CD4-positive, alpha-beta T cell treated with Interleukin-4 for 1 hour (primary cell): ENCODE measurements at regions not wholly inside any gene's neighbourhood (a gene's known extent, or its start where the extent isn't known, plus 50 kb on each side); places are given as distances from the start of the nearest gene placed in this dataset.

Experiments
- DNase-seq, 2 donors: peaks; one replicate each; pipeline ENCODE4 v3.0.0-alpha.2; 2020 to 2022

DNA sequence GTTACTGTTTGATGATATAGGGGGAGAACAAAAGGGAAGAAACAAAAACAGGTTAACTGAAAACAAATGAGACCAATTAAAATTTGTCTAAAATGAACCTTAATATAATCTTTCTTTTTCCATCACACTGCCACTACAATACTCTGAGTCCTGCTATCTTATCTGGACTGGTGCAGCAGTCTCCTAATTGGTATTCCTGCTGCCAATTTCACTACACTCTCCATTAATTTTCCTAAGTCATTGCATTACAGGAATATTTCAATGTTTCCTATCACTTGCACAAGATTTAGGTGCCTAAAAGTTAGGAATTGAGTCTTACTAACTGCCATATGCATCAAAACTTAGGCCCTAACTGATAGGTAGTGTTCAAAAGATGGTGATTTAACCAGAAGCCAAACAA is 884.9 kb upstream of the MGAT4C start:
- DNase-seq, result no peak

DNA sequence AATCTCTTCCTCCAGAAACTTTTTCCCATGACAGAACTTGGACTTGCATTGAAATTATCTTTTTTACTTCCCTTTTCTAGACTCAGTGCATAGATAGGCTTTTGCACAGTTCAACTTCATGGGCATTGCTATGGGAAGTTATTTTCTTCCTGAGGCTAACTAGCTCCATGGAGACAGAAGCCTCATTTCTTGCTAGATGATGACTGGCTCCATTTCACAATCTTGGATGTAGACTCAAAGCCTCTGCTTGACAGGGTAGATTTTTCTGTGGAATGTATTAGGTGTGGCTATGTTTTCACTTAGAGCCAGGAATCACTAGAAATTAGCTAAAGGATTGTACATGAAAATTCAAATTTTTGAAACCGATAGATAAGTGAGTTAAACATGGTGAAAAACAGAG is 884.1 kb upstream of the MGAT4C start:
- DNase-seq, result no peak

DNA sequence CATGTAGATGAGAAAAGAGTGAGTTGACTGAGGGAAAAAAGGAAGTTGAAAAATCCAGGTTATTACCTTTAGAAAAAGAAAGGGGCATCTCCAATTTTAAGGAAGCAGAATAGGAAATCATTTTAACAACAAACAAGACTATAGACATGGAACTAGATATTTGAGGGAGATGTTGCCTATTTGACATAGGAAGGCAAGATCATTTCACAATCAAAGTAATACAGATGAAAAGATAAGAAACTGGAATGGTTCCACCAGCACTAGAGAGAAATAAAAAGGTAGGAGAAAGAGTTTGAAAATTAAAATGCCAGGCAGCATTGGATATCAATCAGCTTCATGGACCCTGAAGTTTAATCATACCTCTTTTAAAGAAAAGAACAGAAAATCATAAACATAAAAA is 881.0 kb upstream of the MGAT4C start:
- DNase-seq, result no peak

DNA sequence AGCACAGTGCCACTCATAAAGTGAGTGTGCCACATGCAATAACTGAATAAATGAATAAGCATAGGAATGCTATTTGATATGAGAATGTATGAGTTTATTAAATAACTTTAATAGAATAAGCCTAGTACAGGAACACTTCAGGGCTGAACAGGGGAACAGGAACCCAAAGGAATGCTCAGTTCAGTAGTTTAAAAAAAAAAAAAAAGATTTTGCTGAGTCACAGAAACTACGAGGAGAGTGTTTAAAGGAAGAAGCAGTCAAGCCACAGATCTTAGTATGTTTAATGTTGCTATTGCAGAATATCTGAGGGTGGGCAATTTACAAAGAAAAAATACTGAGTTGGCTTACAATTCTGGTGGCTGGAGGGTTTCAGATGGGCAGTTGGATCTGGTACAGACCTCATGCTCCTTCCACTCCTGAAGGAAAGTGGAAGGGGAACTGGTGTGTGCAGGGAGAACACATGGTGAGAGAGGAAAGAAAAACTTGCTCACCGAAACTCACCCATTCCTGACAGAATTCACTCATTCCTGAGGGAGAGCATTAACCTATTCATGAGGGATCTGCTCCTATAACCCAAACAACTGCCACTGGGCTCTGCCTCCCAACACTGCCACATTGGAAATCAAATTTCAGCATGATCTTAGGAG is 880.3 kb upstream of the MGAT4C start:
- DNase-seq, result no peak

GRCh38 chr12:87127272-87127671 is 871.1 kb upstream of the MGAT4C start:
- DNase-seq, result no peak

- DNase-seq, result no peak
These were observed 865.7 kb upstream of the MGAT4C start for GRCh38 chr12:87121896-87122295.

DNA sequence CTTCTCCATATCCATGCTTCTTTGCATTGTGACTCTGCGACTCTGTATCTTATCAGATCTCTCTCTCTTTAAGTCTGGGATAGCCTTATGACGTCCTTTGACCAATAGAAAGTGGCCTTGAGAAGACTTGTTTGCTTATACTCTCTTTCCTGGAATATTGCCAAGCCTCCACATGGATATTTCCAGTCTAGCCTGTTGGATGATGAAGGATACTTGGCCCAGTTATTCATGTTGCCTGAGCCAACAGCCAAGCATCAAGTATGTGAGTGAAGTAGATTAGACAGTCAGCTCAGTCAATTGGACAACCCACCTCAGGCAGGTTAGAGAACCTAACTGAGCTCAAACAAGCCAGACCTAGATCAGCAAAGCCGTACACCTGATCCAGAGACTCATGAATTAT is 864.2 kb upstream of the MGAT4C start:
- DNase-seq, result no peak

GRCh38 chr12:87119713-87120112 is 863.5 kb upstream of the MGAT4C start:
- no peak for DNase-seq

DNA sequence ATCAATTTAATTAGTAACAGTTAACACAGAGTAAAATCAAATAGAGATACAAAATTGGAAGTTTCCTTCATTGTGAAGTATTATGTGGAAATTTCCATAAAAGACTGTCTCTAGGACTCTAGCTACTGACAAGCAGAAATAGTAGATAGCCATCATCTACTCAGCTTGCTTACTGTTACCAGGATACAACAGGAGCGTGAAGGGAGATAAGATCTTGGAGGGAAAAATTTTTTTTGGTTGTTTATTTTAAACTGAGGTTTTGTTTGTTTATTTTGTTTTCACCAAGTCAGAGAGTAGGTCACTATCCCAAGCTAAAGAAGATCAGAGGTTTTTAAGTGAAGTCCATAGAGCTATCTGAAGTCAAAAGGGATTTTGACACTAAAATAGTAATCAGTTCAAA is 861.3 kb upstream of the MGAT4C start:
- no peak for DNase-seq

- no peak for DNase-seq
These were observed 860.6 kb upstream of the MGAT4C start for GRCh38 chr12:87116780-87117179.

- no peak for DNase-seq
These were observed 856.6 kb upstream of the MGAT4C start for GRCh38 chr12:87112571-87113345.

DNA sequence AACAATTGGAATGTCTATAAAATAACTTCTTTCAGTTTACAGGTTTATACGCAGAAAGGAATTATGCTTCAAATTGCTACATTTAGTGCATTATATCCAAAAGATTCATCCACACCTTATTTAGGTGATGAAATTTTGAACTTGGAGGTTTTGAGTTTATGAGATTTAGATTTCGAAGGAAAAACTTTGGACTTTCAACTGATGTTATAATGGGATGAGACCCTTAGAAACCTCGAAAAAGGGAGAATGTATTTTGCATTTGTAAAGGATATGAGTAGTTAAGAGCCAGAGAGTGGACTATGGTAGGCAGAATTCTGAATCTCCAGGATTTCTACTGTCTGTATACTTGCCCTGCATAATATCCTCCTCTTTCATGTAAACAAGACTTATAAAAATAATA is 851.6 kb upstream of the MGAT4C start:
- DNase-seq, result no peak

DNA sequence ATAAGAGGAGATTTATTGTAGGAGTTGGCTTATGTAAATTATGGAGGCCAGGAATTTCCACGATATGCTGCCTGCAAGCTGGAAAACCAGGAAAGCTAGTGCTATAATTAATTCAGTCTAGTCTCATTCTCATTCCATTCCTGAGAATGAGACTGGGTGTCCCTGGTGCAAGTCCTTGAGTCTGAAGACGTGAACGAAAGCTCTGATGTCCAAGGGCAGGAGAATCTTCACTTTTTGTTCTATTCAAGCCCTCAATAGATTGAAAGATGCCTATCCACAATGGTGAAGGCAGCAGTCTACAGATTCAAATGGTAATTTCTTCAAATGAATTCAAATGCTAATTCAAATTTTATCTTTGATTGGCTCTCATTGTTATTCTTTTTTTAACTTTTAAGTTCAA is 851.1 kb upstream of the MGAT4C start:
- no peak for DNase-seq

DNA sequence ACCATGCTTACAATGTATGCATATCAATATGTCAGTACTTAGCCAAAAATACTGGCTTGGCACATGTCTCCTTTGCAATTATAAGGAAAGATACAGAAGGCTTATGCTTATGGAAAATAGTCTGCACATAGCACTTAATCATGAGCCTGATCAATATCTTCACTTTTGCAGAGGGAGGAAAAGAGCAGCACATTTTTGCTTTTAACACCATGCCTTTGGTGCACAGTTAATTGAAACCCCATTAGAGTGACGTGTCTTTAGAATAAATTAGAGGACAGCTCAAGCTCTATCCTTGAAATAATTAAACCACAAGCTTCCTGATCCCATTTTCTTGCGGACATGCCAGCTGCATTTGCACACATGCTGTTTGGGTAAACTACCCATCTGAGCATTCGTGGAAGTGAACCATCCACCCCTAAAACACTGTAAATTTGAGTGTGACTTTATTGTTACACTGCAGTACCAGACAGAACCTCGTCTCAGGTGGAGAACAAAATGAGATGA is 839.9 kb upstream of the MGAT4C start:
- DNase-seq, result no peak

DNA sequence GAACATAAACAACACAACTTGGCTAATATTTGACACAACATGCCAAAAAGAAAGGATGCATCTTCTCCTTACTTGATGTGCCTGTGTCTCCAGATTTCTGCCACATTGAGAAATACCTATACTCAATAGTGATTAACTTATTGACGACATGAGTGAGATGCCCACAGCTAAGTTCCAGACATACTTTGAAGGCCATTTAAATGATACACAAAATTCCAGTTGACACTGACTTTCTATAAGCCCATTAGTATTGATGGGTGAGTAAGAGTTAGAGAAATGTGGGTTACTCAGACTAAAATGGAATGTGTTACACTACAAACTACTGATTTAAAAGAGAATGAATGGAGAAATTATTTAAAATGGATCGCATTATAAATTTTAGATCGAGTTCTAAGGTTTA is 838.2 kb upstream of the MGAT4C start:
- DNase-seq, result no peak

DNA sequence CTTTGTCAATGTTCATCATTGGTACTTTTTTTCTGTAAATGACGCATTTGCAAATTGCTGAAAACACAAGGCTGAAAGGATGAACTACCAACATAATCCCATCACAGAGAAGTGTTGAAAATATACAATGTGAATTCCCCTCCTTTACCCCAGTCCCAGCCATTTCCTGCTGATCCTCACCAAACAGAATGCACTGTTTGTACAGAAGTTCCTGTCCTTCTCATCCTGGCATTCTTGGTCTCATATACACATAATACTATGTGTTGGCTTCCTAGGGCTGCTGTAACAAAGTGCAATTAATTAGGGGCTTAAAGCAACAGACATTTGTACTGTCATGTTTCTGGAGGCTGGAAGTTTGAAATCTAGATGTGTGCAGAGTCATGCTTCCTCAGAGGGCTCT is 836.2 kb upstream of the MGAT4C start:
- DNase-seq, result no peak

- DNase-seq, result no peak
These were observed 830.1 kb upstream of the MGAT4C start for GRCh38 chr12:87086118-87086891.

GRCh38 chr12:87085286-87085685 is 829.1 kb upstream of the MGAT4C start:
- DNase-seq, result no peak

- no peak for DNase-seq
These were observed 826.6 kb upstream of the MGAT4C start for GRCh38 chr12:87082756-87083155.

- no peak for DNase-seq
These were observed 818.6 kb upstream of the MGAT4C start for GRCh38 chr12:87074781-87075180.

- DNase-seq, result no peak
These were observed 810.1 kb upstream of the MGAT4C start for GRCh38 chr12:87066326-87066725.

DNA sequence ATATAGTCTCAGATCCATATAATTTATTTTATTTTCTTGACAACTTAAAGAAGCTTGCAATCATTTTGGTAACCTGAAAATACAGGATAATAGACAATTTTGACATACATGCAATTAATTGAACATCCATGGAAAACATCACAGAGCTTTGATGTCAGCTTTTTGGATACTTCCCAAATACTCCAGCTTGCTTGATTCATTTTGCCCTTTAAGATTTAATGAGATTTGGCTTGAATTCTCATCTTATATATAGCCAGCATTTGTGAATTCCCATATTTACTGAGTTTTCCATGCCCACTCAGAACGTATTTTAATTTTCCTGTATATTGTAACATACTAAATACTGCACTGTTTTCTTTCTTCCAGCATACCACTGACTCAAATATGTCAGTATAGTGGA is 803.0 kb upstream of the MGAT4C start:
- DNase-seq, result no peak

- no peak for DNase-seq
These were observed 798.0 kb upstream of the MGAT4C start for GRCh38 chr12:87054226-87054625.

DNA sequence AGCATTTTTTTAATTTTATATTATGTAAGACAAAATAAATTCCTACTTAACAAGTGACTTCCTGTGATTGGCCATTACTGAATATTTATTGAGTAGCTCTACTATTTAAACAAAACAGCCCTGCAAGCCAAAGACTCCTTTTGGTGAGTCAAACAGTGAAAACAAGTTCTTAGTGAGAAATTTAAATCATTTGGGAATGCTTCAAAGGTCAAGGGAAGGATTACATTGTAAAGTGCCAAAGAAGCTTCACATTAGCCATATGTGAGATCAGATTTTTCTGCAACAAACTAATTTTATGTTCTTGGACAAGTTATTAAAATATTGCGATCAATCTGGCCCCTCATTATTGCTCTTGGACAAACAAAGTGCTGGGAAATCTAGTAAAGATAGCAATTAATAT is 795.4 kb upstream of the MGAT4C start:
- DNase-seq, result no peak
